HG03432 (cell line): ENCODE measurements at regions not wholly inside any gene's neighbourhood (a gene's known extent, or its start where the extent isn't known, plus 50 kb on each side); places are given as distances from the start of the nearest gene placed in this dataset.
"Not testable (repeated sequence)": the region's sequence is repeated elsewhere in the genome, so short reads cannot be mapped to it uniquely, and the experiment has no call there.

Experiments used
- ATAC-seq: cut with Tn5 transposase; IDR thresholded peaks from one replicate; pipeline ENCODE4 v1.9.1; 2021; ENCODE audit warnings: mild to moderate bottlenecking, moderate library complexity; ENCODE audit not compliant: unreplicated experiment

- no peak for ATAC-seq
Observed at GRCh38 chr11:130526846-130527245, 78.4 kb downstream of the ADAMTS15 start.

DNA sequence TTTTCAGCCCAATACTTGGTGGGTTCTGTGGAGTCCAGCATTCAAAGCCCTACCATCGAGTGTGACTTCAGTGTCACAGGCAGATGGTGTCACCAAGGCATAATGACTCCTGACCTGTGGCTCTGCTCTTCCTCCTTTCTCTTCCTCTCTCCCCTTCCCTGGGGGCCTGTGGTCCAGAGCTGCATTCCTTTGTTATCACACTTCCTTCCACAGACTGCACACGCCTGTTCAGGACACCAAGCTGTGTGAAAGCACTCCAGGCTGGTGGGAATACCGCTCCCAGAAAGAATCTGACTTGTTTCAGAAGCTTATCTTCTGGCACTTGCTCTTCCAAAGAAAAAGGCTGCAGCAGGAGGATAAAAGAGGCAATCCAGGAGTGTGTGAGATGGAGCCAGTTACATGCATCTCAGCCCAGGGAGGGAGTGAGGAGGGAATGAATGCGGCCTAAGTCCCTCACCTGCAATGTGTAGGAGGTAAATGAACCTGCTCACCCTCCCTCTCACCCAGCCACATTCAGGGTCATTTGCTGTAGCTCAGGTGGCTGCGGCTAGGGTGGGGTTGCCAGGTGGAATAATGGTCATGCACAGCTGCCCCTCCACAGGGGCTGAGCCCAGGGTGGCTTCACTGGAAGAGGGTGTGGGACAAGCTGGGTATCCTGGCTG, 79.3 kb downstream of the ADAMTS15 start:
- ATAC-seq = no peak

- ATAC-seq = no peak
Observed at GRCh38 chr11:130528298-130529261, 80.1 kb downstream of the ADAMTS15 start.

- no peak for ATAC-seq
Observed at GRCh38 chr11:130529366-130529765, 80.9 kb downstream of the ADAMTS15 start.

DNA sequence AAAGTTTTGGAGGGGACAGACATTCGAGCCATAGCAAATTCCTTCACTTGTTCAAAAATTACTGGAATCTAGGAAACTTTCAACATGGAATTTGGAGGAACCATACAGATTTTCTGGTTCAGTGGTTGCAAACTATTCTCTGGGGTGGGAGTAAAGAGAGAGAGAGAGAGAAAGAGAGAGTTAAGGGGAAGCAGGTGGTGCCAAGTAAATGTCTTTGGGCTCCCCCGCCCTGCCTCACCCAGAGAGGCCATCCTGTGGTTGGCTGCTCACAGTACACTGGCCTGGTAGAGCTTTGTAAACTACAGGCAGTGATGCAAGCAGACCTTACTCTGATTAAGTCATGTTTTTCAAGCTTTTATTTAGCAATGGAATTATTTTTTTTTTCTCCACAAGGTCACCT, 82.6 kb downstream of the ADAMTS15 start:
- no peak for ATAC-seq

- ATAC-seq = no peak
Observed at GRCh38 chr11:130533113-130533798, 84.8 kb downstream of the ADAMTS15 start.

- no peak for ATAC-seq
Observed at GRCh38 chr11:130533871-130534270, 85.4 kb downstream of the ADAMTS15 start.

DNA sequence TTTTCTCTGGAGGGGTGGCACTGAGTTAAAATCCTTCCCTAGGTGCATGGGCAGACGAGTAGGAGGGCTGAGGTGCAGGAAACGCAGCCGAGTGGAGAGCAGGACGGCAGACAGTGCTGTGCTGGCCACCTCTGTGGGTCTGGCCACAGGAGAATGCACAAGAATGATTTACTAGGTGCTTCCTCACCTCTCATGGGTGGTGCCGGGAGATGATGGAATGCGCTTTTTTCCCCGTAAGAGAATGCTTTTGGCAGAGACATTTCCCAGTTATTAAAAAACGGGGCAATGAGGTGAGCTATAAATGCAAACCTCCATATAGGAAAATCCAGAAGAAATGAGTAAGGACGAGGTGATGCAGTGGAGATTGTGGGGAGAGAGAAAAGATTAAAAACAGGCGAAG, 86.1 kb downstream of the ADAMTS15 start:
- ATAC-seq = no peak

DNA sequence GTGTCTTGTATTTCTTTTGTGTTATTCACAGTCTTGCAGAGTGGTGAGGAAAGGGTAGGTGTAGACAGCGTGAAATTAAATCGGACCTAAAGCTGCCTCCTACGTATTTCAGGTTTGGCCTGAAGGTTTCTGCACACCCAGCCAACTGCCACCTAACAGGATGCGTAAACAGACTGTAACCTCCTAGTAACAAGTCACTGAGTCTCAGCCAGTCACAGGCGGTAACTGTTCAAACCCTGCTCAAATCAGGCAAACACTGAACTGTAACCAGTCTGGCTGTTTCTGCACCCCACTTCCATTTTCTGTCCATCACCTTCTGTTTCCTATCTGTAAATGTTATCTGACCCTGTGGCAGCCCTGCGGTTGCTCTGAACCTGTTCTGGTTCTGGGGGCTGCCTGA, 87.1 kb downstream of the ADAMTS15 start:
- no peak for ATAC-seq

- no peak for ATAC-seq
Observed at GRCh38 chr11:130536106-130537040, 87.9 kb downstream of the ADAMTS15 start.

DNA sequence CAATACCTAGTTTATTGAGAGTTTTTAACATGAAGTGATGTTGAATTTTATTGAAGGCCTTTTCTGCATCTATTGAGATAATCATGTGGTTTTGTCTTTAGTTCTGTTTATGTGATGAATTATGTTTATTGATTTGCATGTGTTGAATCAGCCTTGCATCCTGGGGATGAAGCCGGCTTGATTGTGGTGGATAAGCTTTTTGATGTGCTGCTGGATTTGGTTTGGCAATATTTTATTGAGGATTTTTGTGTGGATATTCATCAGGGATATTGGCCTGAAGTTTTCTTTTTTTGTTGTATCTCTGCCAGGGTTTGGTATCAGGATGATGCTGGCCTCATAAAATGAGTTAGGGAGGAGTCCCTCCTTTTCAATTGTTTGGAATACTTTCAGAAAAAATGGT, 91.2 kb downstream of the ADAMTS15 start:
- ATAC-seq = not testable (repeated sequence)

GRCh38 chr11:130544266-130544665, 95.8 kb downstream of the ADAMTS15 start:
- no peak for ATAC-seq

DNA sequence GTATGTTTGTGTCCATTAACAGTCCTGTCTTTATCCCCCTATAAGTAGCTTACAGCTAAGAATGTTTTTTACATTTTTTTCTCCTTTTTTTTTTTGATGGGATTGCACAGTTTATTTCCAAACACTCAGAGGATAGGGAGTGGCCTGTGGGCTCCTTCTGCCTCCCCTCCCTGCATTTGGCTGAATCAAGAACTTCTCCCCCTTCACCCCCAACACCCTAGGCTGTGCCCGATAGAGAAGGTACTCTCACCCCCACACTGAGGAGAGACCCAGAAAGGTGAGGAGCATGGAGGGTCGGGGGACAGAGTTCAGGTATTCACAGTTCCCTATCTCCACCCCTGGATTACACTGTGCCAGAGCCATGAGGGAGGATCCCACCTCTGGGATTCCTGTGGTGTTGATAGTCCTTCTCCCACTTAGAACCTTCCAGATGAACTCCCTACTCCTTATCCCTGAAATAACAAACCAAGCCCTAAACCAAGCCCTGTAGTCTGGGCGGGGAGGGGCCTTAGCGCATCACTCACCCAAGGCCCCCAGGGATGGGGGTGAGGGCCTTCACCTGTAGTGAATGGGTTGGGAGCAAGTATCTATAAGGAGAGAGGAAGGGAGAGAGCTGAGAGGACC, 97.1 kb downstream of the ADAMTS15 start:
- ATAC-seq = no peak

DNA sequence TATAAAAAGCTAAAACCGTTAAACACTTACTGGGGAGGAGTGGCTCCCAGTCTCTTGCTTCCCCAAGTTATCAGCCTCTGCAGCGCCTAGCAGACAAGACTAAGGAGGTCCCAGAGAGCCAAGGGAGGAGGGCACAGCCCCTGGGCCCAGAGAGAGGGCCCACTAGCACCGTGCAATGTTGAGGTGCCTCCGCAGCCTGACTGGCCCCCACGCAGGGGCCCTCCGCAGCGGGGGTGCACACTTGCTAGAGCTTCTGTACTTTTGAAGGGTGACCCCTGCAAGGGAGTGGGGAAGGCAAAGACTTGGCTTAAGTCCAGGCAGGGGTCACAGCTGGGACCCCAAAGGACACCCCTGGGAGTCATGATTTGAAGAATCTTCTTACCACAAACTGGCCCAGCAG, 98.0 kb downstream of the ADAMTS15 start:
- no peak for ATAC-seq

GRCh38 chr11:130546901-130547694, 98.7 kb downstream of the ADAMTS15 start:
- no peak for ATAC-seq

- no peak for ATAC-seq
Observed at GRCh38 chr11:130547761-130548490, 99.5 kb downstream of the ADAMTS15 start.

DNA sequence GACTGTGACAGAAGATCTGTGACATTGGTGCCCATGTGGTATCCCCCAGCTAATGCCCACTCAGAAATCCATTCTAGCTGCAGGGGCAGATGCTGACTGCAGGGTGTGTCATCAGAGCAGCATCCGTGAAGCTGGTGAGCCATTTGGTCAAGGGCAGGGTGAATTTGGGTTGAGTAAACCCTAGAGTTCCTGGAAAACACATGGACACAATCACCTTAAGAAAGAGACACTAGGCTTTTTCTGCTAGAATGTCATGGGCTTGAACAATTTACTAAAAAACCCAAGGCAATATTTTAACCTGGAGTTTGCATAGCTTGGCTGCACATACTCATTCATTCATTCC, 100.0 kb downstream of the ADAMTS15 start:
- no peak for ATAC-seq

GRCh38 chr11:130549393-130549999, 101.1 kb downstream of the ADAMTS15 start:
- no peak for ATAC-seq
